IMR-90 (cell line): ENCODE measurements at regions not wholly inside any gene's neighbourhood (a gene's known extent, or its start where the extent isn't known, plus 50 kb on each side); places are given as distances from the start of the nearest gene placed in this dataset.

Source experiments
- ATAC-seq: fragments of 200-7000 bp; cut with Tn5 transposase; 2 replicates; pipeline ENCODE4 v1.9.1; 2020; ENCODE audit warnings: low read depth, mild to moderate bottlenecking, moderate library complexity
- BruUV-seq: library from RNA; stranded (reverse); fragments of 400-500 nt; replicated peaks from 2 replicates; lab custom pipeline; 2021; lab: Mats Ljungman, UMichigan
- CTCF ChIA-PET: fragments of 300-600 bp; formaldehyde crosslinking; extraction: SDS; loops from one replicate; lab custom pipeline; 2021; ENCODE audit warnings: antibody characterized with exemption; lab: Yijun Ruan, JAX
- POLR2A ChIA-PET: fragments of 300-600 bp; sonication (Branson Sonifier 250); formaldehyde crosslinking; loops from one replicate; lab custom pipeline; 2022; ENCODE audit warnings: antibody characterized with exemption; ENCODE audit not compliant: unreplicated experiment; lab: Charles Lee
- DNase-seq: peaks from one replicate; pipeline ENCODE4 v3.0.0; 2013
- H2AFZ ChIP-seq: replicated peaks from 2 replicates; pipeline ENCODE3; 2013; ENCODE audit warnings: low read length, mild to moderate bottlenecking; ENCODE audit not compliant: poor library complexity
- H2AK5ac ChIP-seq: 2 replicates; pipeline ENCODE4 v1.6.1; 2013; ENCODE audit warnings: low read depth, low read length, inconsistent platforms
- H2AK9ac ChIP-seq: replicated peaks from 2 replicates; pipeline ENCODE3; 2013; ENCODE audit warnings: mild to moderate bottlenecking, low read depth, low read length, moderate library complexity; ENCODE audit not compliant: poor library complexity
- H2BK120ac ChIP-seq: 2 replicates; pipeline ENCODE4 v1.6.1; 2013; ENCODE audit warnings: low read depth, low read length, inconsistent platforms
- H2BK15ac ChIP-seq: 3 replicates; pipeline ENCODE4 v1.6.1; 2013; ENCODE audit warnings: low read depth, low read length, inconsistent platforms
- H2BK20ac ChIP-seq: 2 replicates; pipeline ENCODE4 v1.6.1; 2013; ENCODE audit warnings: low read depth, mild to moderate bottlenecking, inconsistent platforms, low read length, moderate library complexity
- H2BK5ac ChIP-seq: 2 replicates; pipeline ENCODE4 v1.6.1; 2013; ENCODE audit warnings: mild to moderate bottlenecking, low read depth, low read length, inconsistent platforms; ENCODE audit not compliant: poor library complexity, severe bottlenecking
- H3K14ac ChIP-seq: replicated peaks from 2 replicates; pipeline ENCODE4 v1.6.1; 2013; ENCODE audit warnings: low read depth, low read length, inconsistent platforms
- H3K18ac ChIP-seq: 2 replicates; pipeline ENCODE4 v1.6.1; 2013; ENCODE audit warnings: low read depth, low read length, control low read depth
- H3K23ac ChIP-seq: 2 replicates; pipeline ENCODE4 v1.6.1; 2013; ENCODE audit warnings: low read depth, low read length, inconsistent platforms
- H3K27ac ChIP-seq: 2 replicates; pipeline ENCODE4 v1.5.1; 2013; ENCODE audit warnings: mild to moderate bottlenecking, control low read depth, low read length; ENCODE audit not compliant: insufficient read depth
- H3K27me3 ChIP-seq: 2 replicates; pipeline ENCODE4 v1.6.1; 2013; ENCODE audit warnings: low read length; ENCODE audit not compliant: control insufficient read depth, insufficient read depth
- H3K36me3 ChIP-seq: 2 replicates; pipeline ENCODE4 v1.6.1; 2013; ENCODE audit warnings: low read length, mixed read lengths; ENCODE audit not compliant: control insufficient read depth, insufficient read depth
- H3K4ac ChIP-seq: 2 replicates; pipeline ENCODE4 v1.6.1; 2013; ENCODE audit warnings: low read depth, low read length, inconsistent platforms
- H3K4me1 ChIP-seq: 2 replicates; pipeline ENCODE4 v1.6.1; 2013; ENCODE audit warnings: low read length, mixed read lengths; ENCODE audit not compliant: control insufficient read depth, insufficient read depth
- H3K4me2 ChIP-seq: 2 replicates; pipeline ENCODE4 v1.6.1; 2013; ENCODE audit warnings: low read depth, mild to moderate bottlenecking, control low read depth, low read length, moderate library complexity
- H3K4me3 ChIP-seq: 2 replicates; pipeline ENCODE4 v1.5.1; 2013; ENCODE audit warnings: low read depth, mild to moderate bottlenecking, control low read depth, low read length, moderate library complexity; ENCODE audit not compliant: insufficient read depth
- H3K56ac ChIP-seq: 2 replicates; pipeline ENCODE4 v1.6.1; 2013; ENCODE audit warnings: low read length, inconsistent platforms; ENCODE audit not compliant: insufficient read depth; ENCODE audit errors: extremely low read depth
- H3K79me1 ChIP-seq, 2 experiments: 2 replicates each; pipeline ENCODE4 v1.6.1; 2013; ENCODE audit warnings: low read length in 2 of 2, inconsistent platforms in 1 of 2, low read depth in 1 of 2
- H3K9ac ChIP-seq: 2 replicates; pipeline ENCODE4 v1.6.1; 2013; ENCODE audit warnings: low read depth, low read length, control low read depth
- H3K9me1 ChIP-seq: 2 replicates; pipeline ENCODE4 v1.6.1; 2013; ENCODE audit warnings: low read length, inconsistent platforms; ENCODE audit not compliant: insufficient read depth
- H3K9me3 ChIP-seq: 2 replicates; pipeline ENCODE4 v1.6.1; 2013; ENCODE audit warnings: low read length; ENCODE audit not compliant: control insufficient read depth, insufficient read depth
- H4K20me1 ChIP-seq: 2 replicates; pipeline ENCODE4 v1.6.1; 2013; ENCODE audit warnings: low read length, inconsistent platforms; ENCODE audit not compliant: insufficient read depth
- H4K5ac ChIP-seq: 2 replicates; pipeline ENCODE4 v1.6.1; 2013; ENCODE audit warnings: mild to moderate bottlenecking, low read depth, low read length, control low read depth
- H4K8ac ChIP-seq, 2 experiments: 2 replicates each; pipeline ENCODE4 v1.6.1; 2013; ENCODE audit warnings: low read depth in 2 of 2, low read length in 2 of 2, control low read depth in 1 of 2, inconsistent platforms in 1 of 2
- H4K91ac ChIP-seq: 2 replicates; pipeline ENCODE4 v1.6.1; 2013; ENCODE audit warnings: low read depth, low read length, inconsistent platforms; ENCODE audit not compliant: insufficient read depth
- BHLHE40 ChIP-seq: fragments of 150-350 bp; IDR thresholded peaks from 2 replicates; pipeline ENCODE4 v1.6.1; 2016; ENCODE audit warnings: mild to moderate bottlenecking, low read depth, low read length
- CEBPB ChIP-seq: IDR thresholded peaks from 2 replicates; pipeline ENCODE4 v1.6.1; 2012; ENCODE audit warnings: low read depth, low read length, improper control_type of control experiment
- CHD1 ChIP-seq: IDR thresholded peaks from 2 replicates; pipeline ENCODE4 v1.6.1; 2012; ENCODE audit warnings: low read depth, low read length, improper control_type of control experiment
- CTCF ChIP-seq: conservative IDR thresholded peaks from 2 replicates; pipeline ENCODE4 v1.5.1; 2012; ENCODE audit warnings: mild to moderate bottlenecking, low read depth, low read length, improper control_type of control experiment
- FOS ChIP-seq: fragments of 150-350 bp; IDR thresholded peaks from 2 replicates; pipeline ENCODE4 v1.6.1; 2016; ENCODE audit warnings: low read depth, low read length
- MAFK ChIP-seq: IDR thresholded peaks from 2 replicates; pipeline ENCODE4 v1.6.1; 2012; ENCODE audit warnings: low read depth, low read length, improper control_type of control experiment
- MAZ ChIP-seq: IDR thresholded peaks from 2 replicates; pipeline ENCODE4 v1.6.1; 2012; ENCODE audit warnings: low read depth, mild to moderate bottlenecking, low read length, improper control_type of control experiment, moderate library complexity, borderline replicate concordance
- MXI1 ChIP-seq: IDR thresholded peaks from 2 replicates; pipeline ENCODE4 v1.6.1; 2012; ENCODE audit warnings: low read depth, mild to moderate bottlenecking, low read length, moderate library complexity, borderline replicate concordance
- NFE2L2 ChIP-seq: fragments of 150-350 bp; IDR thresholded peaks from 2 replicates; pipeline ENCODE4 v1.6.1; 2016; ENCODE audit warnings: low read depth, mild to moderate bottlenecking, low read length
- POLR2A ChIP-seq: IDR thresholded peaks from 2 replicates; pipeline ENCODE4 v1.6.1; 2012; ENCODE audit warnings: mild to moderate bottlenecking, low read depth, low read length
- RCOR1 ChIP-seq: IDR thresholded peaks from 2 replicates; pipeline ENCODE4 v1.6.1; 2012; ENCODE audit warnings: mild to moderate bottlenecking, low read length, improper control_type of control experiment; ENCODE audit not compliant: insufficient replicate concordance
- RFX5 ChIP-seq: IDR thresholded peaks from 2 replicates; pipeline ENCODE4 v1.8.0; 2012; ENCODE audit warnings: low read depth, mild to moderate bottlenecking, low read length, moderate library complexity
- SMC3 ChIP-seq: fragments of 150-350 bp; IDR thresholded peaks from 2 replicates; pipeline ENCODE4 v1.6.1; 2016; ENCODE audit warnings: low read depth, mild to moderate bottlenecking, antibody characterized with exemption, low read length, moderate library complexity
- USF2 ChIP-seq: fragments of 150-350 bp; IDR thresholded peaks from 2 replicates; pipeline ENCODE4 v1.6.1; 2017; ENCODE audit warnings: mild to moderate bottlenecking, antibody characterized with exemption, low read length, low read depth
- WGBS, 2 experiments: methylation state at CpG; one replicate each; pipeline versions ENCODE4 v1.1.5 to v1.1.7; 2013; ENCODE audit warnings: missing lambda C conversion rate in 2 of 2; ENCODE audit not compliant: insufficient read length in 1 of 2; ENCODE audit errors: extremely low coverage in 2 of 2; 5-methylcytosine and 5-hydroxymethylcytosine counted together
- dilution Hi-C: fragments of 300-500 bp; cut with HindIII; formaldehyde crosslinking; loops from one replicate; pipeline ENCODE4 v1.14.3; 2018; ENCODE audit warnings: low sequenced_read_pairs; ENCODE audit not compliant: unreplicated experiment
- in situ Hi-C: fragments of 300-500 bp; cut with MboI; formaldehyde crosslinking; loops from 3 replicates; pipeline ENCODE4 v1.14.3; 2019; ENCODE audit warnings: low sequenced_read_pairs, inconsistent platforms, mixed read lengths
- intact Hi-C: fragments of 100-400 bp; cut with micrococcal nuclease; formaldehyde crosslinking; loops from 2 replicates; pipeline ENCODE4 v1.10.0; 2022
- TF ChIP-seq, protein P1 (sequence below): fragments of 150-350 bp; IDR thresholded peaks from 2 replicates; pipeline ENCODE4 v1.6.1; 2016; ENCODE audit warnings: low read depth, mild to moderate bottlenecking, low read length, moderate library complexity, borderline replicate concordance

DNA sequence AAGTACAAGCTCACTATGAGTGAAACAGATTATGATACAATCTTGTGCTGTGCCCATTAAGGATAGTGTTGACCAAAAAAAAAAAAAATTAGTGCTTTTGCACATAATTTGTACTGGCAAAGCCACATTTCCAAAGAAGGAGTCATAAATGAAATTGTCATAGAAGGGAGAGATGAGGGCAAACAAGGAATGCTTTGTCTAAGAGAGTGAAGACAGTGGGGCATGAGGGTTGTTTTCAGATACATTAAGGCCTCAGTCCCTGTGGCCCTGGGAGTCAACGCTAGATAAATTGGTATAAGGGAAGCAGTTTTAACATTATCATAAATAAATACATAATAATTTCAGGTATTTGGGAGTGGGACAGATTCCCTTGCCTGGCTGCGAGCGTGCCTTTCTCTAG, 267.5 kb upstream of the PRKCQ start:
- H4K8ac ChIP-seq = no peak overlapping the region
- no peak overlapping the region for H2BK15ac ChIP-seq
- no peak overlapping the region for H2BK5ac ChIP-seq
- in situ Hi-C loops (no loop called here), dilution Hi-C loops (no loop called here), intact Hi-C loops (no loop called here)
- TF ChIP-seq SMC3 = no peak
- TF ChIP-seq POLR2A = no peak
- TF ChIP-seq FOS = no peak
- TF ChIP-seq RFX5 = no peak
- no peak for TF ChIP-seq CEBPB
- TF ChIP-seq CHD1 = no peak
- no peak for TF ChIP-seq RCOR1
- no peak for TF ChIP-seq CTCF
- TF ChIP-seq BHLHE40 = no peak
- no peak for TF ChIP-seq NFE2L2
- TF ChIP-seq USF2 = no peak
- TF ChIP-seq, protein P1, sequence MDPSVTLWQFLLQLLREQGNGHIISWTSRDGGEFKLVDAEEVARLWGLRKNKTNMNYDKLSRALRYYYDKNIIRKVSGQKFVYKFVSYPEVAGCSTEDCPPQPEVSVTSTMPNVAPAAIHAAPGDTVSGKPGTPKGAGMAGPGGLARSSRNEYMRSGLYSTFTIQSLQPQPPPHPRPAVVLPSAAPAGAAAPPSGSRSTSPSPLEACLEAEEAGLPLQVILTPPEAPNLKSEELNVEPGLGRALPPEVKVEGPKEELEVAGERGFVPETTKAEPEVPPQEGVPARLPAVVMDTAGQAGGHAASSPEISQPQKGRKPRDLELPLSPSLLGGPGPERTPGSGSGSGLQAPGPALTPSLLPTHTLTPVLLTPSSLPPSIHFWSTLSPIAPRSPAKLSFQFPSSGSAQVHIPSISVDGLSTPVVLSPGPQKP = no peak
- no peak for TF ChIP-seq MAFK
- TF ChIP-seq MXI1 = no peak
- no peak for TF ChIP-seq MAZ
- H3K4me2 ChIP-seq = no peak overlapping the region
- no peak overlapping the region for H2AK9ac ChIP-seq
- no peaks in the 10 kb centered on the region for H3K79me1 ChIP-seq
- H2AFZ ChIP-seq = no peak overlapping the region
- H3K56ac ChIP-seq = no peak overlapping the region
- CTCF ChIA-PET = no interaction called here
- no peak overlapping the region for H3K4me3 ChIP-seq
- H3K23ac ChIP-seq = no peak overlapping the region
- H4K5ac ChIP-seq = no peak overlapping the region
- H3K27ac ChIP-seq = no peak overlapping the region
- DNase-seq (no peak), ATAC-seq (no peak)
- H3K4ac ChIP-seq = no peak overlapping the region
- H3K27me3 ChIP-seq = no peaks in the 10 kb centered on the region
- H3K9me1 ChIP-seq = no peaks in the 10 kb centered on the region
- H2AK5ac ChIP-seq = no peak overlapping the region
- no peaks in the 10 kb centered on the region for H4K20me1 ChIP-seq
- H3K18ac ChIP-seq = no peak overlapping the region
- no peak overlapping the region for H2BK20ac ChIP-seq
- no CpG with 5 or more reads among the region's 3 CpGs for WGBS, 2 experiments
- no peak overlapping the region for H3K9ac ChIP-seq
- H3K36me3 ChIP-seq = no peaks in the 10 kb centered on the region
- POLR2A ChIA-PET = no interaction called here
- H3K4me1 ChIP-seq = no peaks in the 10 kb centered on the region
- 0 out of 2 replicates have a peak, but pooled peaks cover 2% of the 10 kb centered on the region for H3K9me3 ChIP-seq
- H4K91ac ChIP-seq = no peak overlapping the region
- no TSS peak for BruUV-seq
- no peak overlapping the region for H2BK120ac ChIP-seq
- no peak overlapping the region for H3K14ac ChIP-seq
